Uterus (tissue), 3 donors: ENCODE measurements at regions not wholly inside any gene's neighbourhood (a gene's known extent, or its start where the extent isn't known, plus 50 kb on each side); places are given as distances from the start of the nearest gene placed in this dataset.

Experiments
- DNase-seq, 2 donors: peaks; one replicate each; pipeline ENCODE4 v3.0.0-alpha.2; 2019 to 2020
- H3K27ac ChIP-seq, 2 donors: fragments of 200-600 bp; sonication (generic); 1 replicate in 1 of 2; 2 replicates in 1 of 2; pipeline ENCODE4 v1.5.1; 2016 to 2018
- H3K27me3 ChIP-seq, 2 donors: fragments of 200-600 bp; sonication (generic); one replicate each; pipeline ENCODE4 v1.5.1; 2018 to 2019; ENCODE audit warnings: control low read depth in 1 of 2
- H3K36me3 ChIP-seq, 2 donors: fragments of 200-600 bp; sonication (generic); one replicate each; pipeline ENCODE4 v1.5.1; 2019; ENCODE audit warnings: control low read depth in 1 of 2
- H3K4me1 ChIP-seq, 2 donors: fragments of 200-600 bp; sonication (generic); one replicate each; pipeline ENCODE4 v1.5.1; 2018 to 2019; ENCODE audit warnings: control low read depth in 1 of 2
- H3K4me3 ChIP-seq, 2 donors: fragments of 200-600 bp; sonication (generic); 1 replicate in 1 of 2; 2 replicates in 1 of 2; pipeline ENCODE4 v1.5.1; 2018 to 2019; ENCODE audit warnings: mild to moderate bottlenecking in 1 of 2
- H3K9me3 ChIP-seq, 2 donors: fragments of 200-600 bp; sonication (generic); one replicate each; pipeline ENCODE4 v1.5.1; 2019; ENCODE audit warnings: control low read depth in 1 of 2
- CTCF ChIP-seq, 4 experiments: fragments of 200-600 bp in 2 of 4; fragments of 450-650 bp in 2 of 4; sonication (generic) in 2 of 4; IDR thresholded peaks; one replicate each; pipeline ENCODE4 v1.5.1; 2016 to 2019; ENCODE audit warnings: antibody characterized with exemption in 4 of 4, mild to moderate bottlenecking in 2 of 4, moderate library complexity in 1 of 4
- POLR2A ChIP-seq, 2 donors: fragments of 450-650 bp; IDR thresholded peaks; one replicate each; pipeline ENCODE4 v1.6.1; 2016; ENCODE audit warnings: antibody characterized with exemption in 2 of 2, mild to moderate bottlenecking in 1 of 2, moderate library complexity in 1 of 2
- intact Hi-C: fragments of 100-400 bp; cut with DNase I; formaldehyde crosslinking; loops from one replicate; pipeline ENCODE4 v1.15.1; 2023; ENCODE audit warnings: low total_unique reads
- donor health status: DM: yes; HTN: yes; CAD: no.

- TF ChIP-seq POLR2A (IDR thresholded peaks at IDR 0.05) (no peak), CTCF (IDR thresholded peaks at IDR 0.05) (no peak)
- Histone ChIP-seq H3K4me1 (no peaks in the 10 kb centered on the region), H3K4me3 (no peak overlapping the region), H3K9me3 (no peaks in the 10 kb centered on the region), H3K27me3 (no peaks in the 10 kb centered on the region), H3K36me3 (no peaks in the 10 kb centered on the region), H3K27ac (no peak overlapping the region)
- no peak for DNase-seq
- intact Hi-C loops: no loop called here
Measured at GRCh38 chr4:131302108-131302507, 1847.0 kb upstream of the PCDH10 start.

GRCh38 chr4:131304686-131305085 lies 1844.4 kb upstream of the PCDH10 start:
- no peaks in the 10 kb centered on the region for H3K9me3 ChIP-seq
- no peak for TF ChIP-seq POLR2A (IDR thresholded peaks at IDR 0.05)
- TF ChIP-seq CTCF (IDR thresholded peaks at IDR 0.05): no peak
- H3K4me1 ChIP-seq: no peaks in the 10 kb centered on the region
- H3K27me3 ChIP-seq: no peaks in the 10 kb centered on the region
- intact Hi-C loops: no loop called here
- H3K4me3 ChIP-seq: no peak overlapping the region
- H3K36me3 ChIP-seq: no peaks in the 10 kb centered on the region
- H3K27ac ChIP-seq: no peak overlapping the region
- no peak for DNase-seq

GRCh38 chr4:131309628-131310027 lies 1839.5 kb upstream of the PCDH10 start:
- TF ChIP-seq POLR2A (IDR thresholded peaks at IDR 0.05): no peak
- no peak for TF ChIP-seq CTCF (IDR thresholded peaks at IDR 0.05)
- intact Hi-C loops: no loop called here
- H3K36me3 ChIP-seq: no peaks in the 10 kb centered on the region

GRCh38 chr4:131316086-131316485 lies 1833.0 kb upstream of the PCDH10 start:
- no peaks in the 10 kb centered on the region for H3K4me1 ChIP-seq
- H3K4me3 ChIP-seq: no peak overlapping the region
- H3K36me3 ChIP-seq: no peaks in the 10 kb centered on the region
- no peak overlapping the region for H3K27ac ChIP-seq
- TF ChIP-seq CTCF (IDR thresholded peaks at IDR 0.05) (no peak), POLR2A (IDR thresholded peaks at IDR 0.05) (no peak)
- no peaks in the 10 kb centered on the region for H3K9me3 ChIP-seq
- intact Hi-C loops: no loop called here
- DNase-seq: no peak
- H3K27me3 ChIP-seq: no peaks in the 10 kb centered on the region

More at GRCh38 chr4:131309628-131310027, 1839.5 kb upstream of the PCDH10 start:
- DNase-seq: no peak
- Histone ChIP-seq H3K4me1 (no peaks in the 10 kb centered on the region), H3K27me3 (no peaks in the 10 kb centered on the region), H3K27ac (no peak overlapping the region), H3K4me3 (no peak overlapping the region), H3K9me3 (no peaks in the 10 kb centered on the region)

GRCh38 chr4:131337936-131338335 lies 1811.2 kb upstream of the PCDH10 start:
- no peak for DNase-seq
- H3K4me1 ChIP-seq: no peaks in the 10 kb centered on the region
- no peak overlapping the region for H3K27ac ChIP-seq
- TF ChIP-seq CTCF (IDR thresholded peaks at IDR 0.05) (no peak), POLR2A (IDR thresholded peaks at IDR 0.05) (no peak)
- no peaks in the 10 kb centered on the region for H3K9me3 ChIP-seq
- intact Hi-C loops: no loop called here
- H3K4me3 ChIP-seq: no peak overlapping the region
- no peaks in the 10 kb centered on the region for H3K36me3 ChIP-seq
- no peaks in the 10 kb centered on the region for H3K27me3 ChIP-seq
